ENCODE measurements at regions not wholly inside any gene's neighbourhood (a gene's known extent, or its start where the extent isn't known, plus 50 kb on each side); places are given as distances from the start of the nearest gene placed in this dataset.

- TF ChIP-seq, protein P1, sequence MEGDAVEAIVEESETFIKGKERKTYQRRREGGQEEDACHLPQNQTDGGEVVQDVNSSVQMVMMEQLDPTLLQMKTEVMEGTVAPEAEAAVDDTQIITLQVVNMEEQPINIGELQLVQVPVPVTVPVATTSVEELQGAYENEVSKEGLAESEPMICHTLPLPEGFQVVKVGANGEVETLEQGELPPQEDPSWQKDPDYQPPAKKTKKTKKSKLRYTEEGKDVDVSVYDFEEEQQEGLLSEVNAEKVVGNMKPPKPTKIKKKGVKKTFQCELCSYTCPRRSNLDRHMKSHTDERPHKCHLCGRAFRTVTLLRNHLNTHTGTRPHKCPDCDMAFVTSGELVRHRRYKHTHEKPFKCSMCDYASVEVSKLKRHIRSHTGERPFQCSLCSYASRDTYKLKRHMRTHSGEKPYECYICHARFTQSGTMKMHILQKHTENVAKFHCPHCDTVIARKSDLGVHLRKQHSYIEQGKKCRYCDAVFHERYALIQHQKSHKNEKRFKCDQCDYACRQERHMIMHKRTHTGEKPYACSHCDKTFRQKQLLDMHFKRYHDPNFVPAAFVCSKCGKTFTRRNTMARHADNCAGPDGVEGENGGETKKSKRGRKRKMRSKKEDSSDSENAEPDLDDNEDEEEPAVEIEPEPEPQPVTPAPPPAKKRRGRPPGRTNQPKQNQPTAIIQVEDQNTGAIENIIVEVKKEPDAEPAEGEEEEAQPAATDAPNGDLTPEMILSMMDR (IDR thresholded peaks at IDR 0.05) = no peak
- TF ChIP-seq POLR2A (IDR thresholded peaks at IDR 0.05) = no peak
- TF ChIP-seq EP300 (IDR thresholded peaks at IDR 0.05) = no peak
These were observed 138.2 kb upstream of the PLPP4 start for GRCh38 chr10:120318862-120319261.
